ENCODE measurements at regions not wholly inside any gene's neighbourhood (a gene's known extent, or its start where the extent isn't known, plus 50 kb on each side); places are given as distances from the start of the nearest gene placed in this dataset.

DNA sequence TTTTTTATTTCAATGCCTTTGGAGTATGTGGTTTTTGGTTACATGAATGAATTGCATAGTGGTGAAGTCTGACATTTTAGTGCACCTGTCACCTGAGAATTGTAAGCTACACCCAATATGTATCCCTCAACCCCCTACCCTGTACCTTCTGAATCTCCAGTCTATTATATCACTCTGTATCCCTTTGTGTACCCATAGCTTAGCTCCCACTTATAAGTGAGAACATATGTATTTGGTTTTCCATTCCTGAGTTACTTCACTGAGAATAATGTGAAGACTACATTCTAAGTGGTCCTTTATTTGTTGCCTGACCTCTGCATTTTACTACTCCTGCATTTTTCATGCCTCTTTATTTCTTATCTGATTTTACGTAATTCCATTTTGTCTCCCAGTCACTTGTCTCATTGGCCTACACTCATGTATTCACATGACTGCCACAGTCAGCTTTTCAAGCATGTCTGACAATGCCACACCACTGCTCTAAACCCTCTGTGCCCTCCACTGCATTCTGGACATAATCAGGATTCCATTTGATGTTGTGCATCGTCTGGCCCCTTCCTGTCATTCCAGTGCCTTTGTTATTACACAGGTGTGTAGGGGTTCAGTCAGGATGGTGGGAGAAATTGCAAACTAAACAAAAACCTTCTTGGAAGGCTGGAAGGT is 1325.5 kb downstream of the XPNPEP1 start:
- Histone ChIP-seq H3K9me3 (ENCODE audit: control insufficient read depth in 1 of 2, insufficient read depth in 1 of 2, low read depth in 1 of 2, low read length in 2 of 2) (peaks cover 7 to 19% of the 10 kb centered on the region in 2 experiments; a peak in 2 of 4 replicates), H3K4me1 (ENCODE audit: control insufficient read depth in 1 of 2, insufficient read depth in 2 of 2, low read length in 2 of 2) (no peaks in the 10 kb centered on the region; a peak in 1 of 4 replicates), H3K27ac (ENCODE audit: low read depth, low read length) (no peak overlapping the region), H3K9ac (ENCODE audit: low read length) (no peak overlapping the region), H3K36me3 (ENCODE audit: control insufficient read depth in 1 of 2, insufficient read depth in 2 of 2, low read length in 2 of 2) (no peaks in the 10 kb centered on the region), H3K79me2 (ENCODE audit: insufficient read depth, low read length) (no peaks in the 10 kb centered on the region), H2AFZ (ENCODE audit: low read depth, low read length, poor library complexity, severe bottlenecking) (no peak overlapping the region), H3K27me3 (ENCODE audit: insufficient read depth, low read length) (no peaks in the 10 kb centered on the region), H3K4me3 (replicated peaks in 1 of 2; ENCODE audit: low read depth in 1 of 2, low read length in 2 of 2) (no peak overlapping the region), H4K20me1 (ENCODE audit: insufficient read depth) (no peaks in the 10 kb centered on the region), H3K4me2 (ENCODE audit: low read length) (no peak overlapping the region), H3K9me2 (ENCODE audit: insufficient read depth) (no peaks in the 10 kb centered on the region)
- ATAC-seq (no peak), DNase-seq (ENCODE audit: low read depth, low spot score) (no peak)
- no TSS peak for BruUV-seq (replicated peaks)
- CTCF ChIA-PET = no interaction called here
- intact Hi-C loops (cut with micrococcal nuclease) = no loop called here
- POLR2A ChIA-PET = no interaction called here
- RAD21 ChIA-PET (ENCODE audit: low non-redundant PET in 1 of 2, low total read pairs in 2 of 2, uncharacterized antibody in 2 of 2, unreplicated experiment in 2 of 2) = no interaction called here
- TF ChIP-seq, protein P1, sequence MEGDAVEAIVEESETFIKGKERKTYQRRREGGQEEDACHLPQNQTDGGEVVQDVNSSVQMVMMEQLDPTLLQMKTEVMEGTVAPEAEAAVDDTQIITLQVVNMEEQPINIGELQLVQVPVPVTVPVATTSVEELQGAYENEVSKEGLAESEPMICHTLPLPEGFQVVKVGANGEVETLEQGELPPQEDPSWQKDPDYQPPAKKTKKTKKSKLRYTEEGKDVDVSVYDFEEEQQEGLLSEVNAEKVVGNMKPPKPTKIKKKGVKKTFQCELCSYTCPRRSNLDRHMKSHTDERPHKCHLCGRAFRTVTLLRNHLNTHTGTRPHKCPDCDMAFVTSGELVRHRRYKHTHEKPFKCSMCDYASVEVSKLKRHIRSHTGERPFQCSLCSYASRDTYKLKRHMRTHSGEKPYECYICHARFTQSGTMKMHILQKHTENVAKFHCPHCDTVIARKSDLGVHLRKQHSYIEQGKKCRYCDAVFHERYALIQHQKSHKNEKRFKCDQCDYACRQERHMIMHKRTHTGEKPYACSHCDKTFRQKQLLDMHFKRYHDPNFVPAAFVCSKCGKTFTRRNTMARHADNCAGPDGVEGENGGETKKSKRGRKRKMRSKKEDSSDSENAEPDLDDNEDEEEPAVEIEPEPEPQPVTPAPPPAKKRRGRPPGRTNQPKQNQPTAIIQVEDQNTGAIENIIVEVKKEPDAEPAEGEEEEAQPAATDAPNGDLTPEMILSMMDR (IDR thresholded peaks at IDR 0.05 in 2 of 3, conservative IDR thresholded peaks at IDR 0.05 in 1 of 3; ENCODE audit: borderline replicate concordance in 1 of 3, insufficient read depth in 1 of 3, low read depth in 2 of 3, low read length in 2 of 3) = no peak
- TF ChIP-seq YY1 (IDR thresholded peaks at IDR 0.05; ENCODE audit: extremely low read depth, insufficient replicate concordance, low read depth, low read length) = no peak
- TF ChIP-seq SIN3A (IDR thresholded peaks at IDR 0.05; ENCODE audit: low read depth) = no peak
- TF ChIP-seq, protein P2, sequence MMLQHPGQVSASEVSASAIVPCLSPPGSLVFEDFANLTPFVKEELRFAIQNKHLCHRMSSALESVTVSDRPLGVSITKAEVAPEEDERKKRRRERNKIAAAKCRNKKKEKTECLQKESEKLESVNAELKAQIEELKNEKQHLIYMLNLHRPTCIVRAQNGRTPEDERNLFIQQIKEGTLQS (IDR thresholded peaks at IDR 0.05) = no peak
- TF ChIP-seq EGR1 (IDR thresholded peaks at IDR 0.05; ENCODE audit: low read depth) = no peak
- TF ChIP-seq TCF7L2 (IDR thresholded peaks at IDR 0.05; ENCODE audit: borderline replicate concordance, extremely low read depth, insufficient read depth, insufficient read length) = no peak
- no peak for TF ChIP-seq ZFX (IDR thresholded peaks at IDR 0.05)
- no peak for TF ChIP-seq ELF1 (IDR thresholded peaks at IDR 0.05; ENCODE audit: borderline replicate concordance, low read depth)
- TF ChIP-seq SRF (IDR thresholded peaks at IDR 0.05; ENCODE audit: low read depth) = no peak
- TF ChIP-seq FOSL1 (IDR thresholded peaks at IDR 0.05; ENCODE audit: low read depth) = no peak
- TF ChIP-seq EZH2phosphoT487 (IDR thresholded peaks at IDR 0.05; ENCODE audit: borderline replicate concordance) = no peak
- TF ChIP-seq, protein P3, sequence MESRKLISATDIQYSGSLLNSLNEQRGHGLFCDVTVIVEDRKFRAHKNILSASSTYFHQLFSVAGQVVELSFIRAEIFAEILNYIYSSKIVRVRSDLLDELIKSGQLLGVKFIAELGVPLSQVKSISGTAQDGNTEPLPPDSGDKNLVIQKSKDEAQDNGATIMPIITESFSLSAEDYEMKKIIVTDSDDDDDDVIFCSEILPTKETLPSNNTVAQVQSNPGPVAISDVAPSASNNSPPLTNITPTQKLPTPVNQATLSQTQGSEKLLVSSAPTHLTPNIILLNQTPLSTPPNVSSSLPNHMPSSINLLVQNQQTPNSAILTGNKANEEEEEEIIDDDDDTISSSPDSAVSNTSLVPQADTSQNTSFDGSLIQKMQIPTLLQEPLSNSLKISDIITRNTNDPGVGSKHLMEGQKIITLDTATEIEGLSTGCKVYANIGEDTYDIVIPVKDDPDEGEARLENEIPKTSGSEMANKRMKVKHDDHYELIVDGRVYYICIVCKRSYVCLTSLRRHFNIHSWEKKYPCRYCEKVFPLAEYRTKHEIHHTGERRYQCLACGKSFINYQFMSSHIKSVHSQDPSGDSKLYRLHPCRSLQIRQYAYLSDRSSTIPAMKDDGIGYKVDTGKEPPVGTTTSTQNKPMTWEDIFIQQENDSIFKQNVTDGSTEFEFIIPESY (IDR thresholded peaks at IDR 0.05; ENCODE audit: extremely low read depth, insufficient replicate concordance, low read length) = no peak
- no peak for TF ChIP-seq ZNF274 (IDR thresholded peaks at IDR 0.05; ENCODE audit: low read depth, low read length)

Data from HCT116 (cell line).